ENCODE measurements at regions not wholly inside any gene's neighbourhood (a gene's known extent, or its start where the extent isn't known, plus 50 kb on each side); places are given as distances from the start of the nearest gene placed in this dataset.

DNA sequence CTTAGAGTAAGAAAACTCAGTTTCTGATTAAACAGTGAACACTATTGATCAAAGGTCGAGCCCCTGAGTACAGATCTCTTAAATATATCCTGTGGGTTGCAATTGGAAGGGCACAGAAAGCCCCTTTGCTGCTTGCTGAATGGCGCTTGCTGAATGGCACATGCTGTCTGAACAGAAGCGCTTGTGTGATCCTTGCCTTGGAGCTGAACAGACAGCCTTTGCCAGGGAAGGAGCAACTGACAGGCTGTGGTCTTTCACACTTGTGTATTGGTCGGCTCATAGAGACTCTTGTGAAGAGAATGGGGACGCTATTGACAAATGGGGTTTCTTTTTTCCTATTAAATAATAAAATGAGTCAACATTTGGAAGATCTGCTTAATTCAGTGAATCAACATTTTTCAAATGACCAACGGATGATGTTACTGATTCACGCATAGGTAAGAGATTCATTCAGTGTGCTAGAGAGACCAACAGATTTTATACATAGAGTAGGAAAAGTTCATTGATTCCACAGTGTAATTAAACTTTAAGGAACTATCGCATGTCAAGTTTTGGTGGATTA is 99.4 kb upstream of the TNS3 start:
- Histone ChIP-seq H3K27ac (ENCODE audit: insufficient read depth, low read depth, low read length, poor library complexity, severe bottlenecking) (no peak overlapping the region), H3K27me3 (ENCODE audit: control insufficient read depth, insufficient read depth, low read length, poor library complexity, severe bottlenecking) (no peaks in the 10 kb centered on the region), H3K4me3 (ENCODE audit: insufficient read depth, low read depth, low read length) (no peak overlapping the region), H3K4me1 (ENCODE audit: control insufficient read depth, insufficient read depth, low read length) (peaks cover 22% of the 10 kb centered on the region), H3K36me3 (ENCODE audit: control insufficient read depth, insufficient read depth, low read length) (no peaks in the 10 kb centered on the region), H3K9me3 (ENCODE audit: control insufficient read depth, low read length) (no peaks in the 10 kb centered on the region)
- WGBS, 2 experiments = 78 to 80% methylated on average over 6 to 8 of the region's 8 CpGs

DNA sequence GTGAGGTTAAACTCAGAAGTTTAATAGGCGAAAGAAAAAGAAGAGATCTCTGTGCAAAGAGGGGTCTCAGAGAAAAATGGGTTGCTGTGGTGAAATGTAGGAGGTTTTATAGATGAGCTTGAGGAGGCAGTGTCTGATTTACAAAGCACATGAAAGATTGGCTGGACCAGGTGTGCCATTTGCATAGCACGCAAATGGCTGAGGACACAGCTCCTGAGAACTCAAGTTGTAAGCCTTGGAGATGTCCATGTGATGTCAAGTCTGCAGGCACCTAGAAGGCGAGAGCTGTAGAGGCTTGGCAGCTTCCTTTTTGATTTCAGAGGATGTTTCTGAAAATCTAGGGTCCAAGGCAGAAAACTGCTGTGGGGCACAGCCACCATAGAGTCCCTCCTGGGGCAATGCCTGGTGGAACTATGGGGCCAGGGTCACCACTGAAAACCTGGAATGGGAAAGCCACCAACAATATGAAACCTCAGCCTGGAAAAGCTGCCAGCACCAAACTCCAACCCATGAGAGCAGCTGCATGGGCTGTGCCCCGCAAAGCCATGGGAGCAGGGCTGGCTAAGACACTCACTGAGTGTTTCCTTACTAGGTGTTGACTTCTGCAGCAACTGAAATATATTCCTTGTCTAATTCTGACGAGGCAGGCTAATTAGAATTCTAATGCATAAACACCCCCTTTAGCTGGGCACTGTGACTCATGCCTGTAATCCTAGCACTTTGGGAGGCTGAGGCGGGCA is 96.9 kb upstream of the TNS3 start:
- H3K27ac ChIP-seq (ENCODE audit: insufficient read depth, low read depth, low read length, poor library complexity, severe bottlenecking) = no peak overlapping the region
- H3K4me3 ChIP-seq (ENCODE audit: insufficient read depth, low read depth, low read length) = no peak overlapping the region
- no peaks in the 10 kb centered on the region for H3K9me3 ChIP-seq (ENCODE audit: control insufficient read depth, low read length)
- WGBS, 2 experiments = 90 to 94% methylated on average over 6 of the region's 6 CpGs
- no peaks in the 10 kb centered on the region for H3K36me3 ChIP-seq (ENCODE audit: control insufficient read depth, insufficient read depth, low read length)
- no peaks in the 10 kb centered on the region for H3K27me3 ChIP-seq (ENCODE audit: control insufficient read depth, insufficient read depth, low read length, poor library complexity, severe bottlenecking)
- H3K4me1 ChIP-seq (ENCODE audit: control insufficient read depth, insufficient read depth, low read length) = peaks cover 21% of the 10 kb centered on the region

DNA sequence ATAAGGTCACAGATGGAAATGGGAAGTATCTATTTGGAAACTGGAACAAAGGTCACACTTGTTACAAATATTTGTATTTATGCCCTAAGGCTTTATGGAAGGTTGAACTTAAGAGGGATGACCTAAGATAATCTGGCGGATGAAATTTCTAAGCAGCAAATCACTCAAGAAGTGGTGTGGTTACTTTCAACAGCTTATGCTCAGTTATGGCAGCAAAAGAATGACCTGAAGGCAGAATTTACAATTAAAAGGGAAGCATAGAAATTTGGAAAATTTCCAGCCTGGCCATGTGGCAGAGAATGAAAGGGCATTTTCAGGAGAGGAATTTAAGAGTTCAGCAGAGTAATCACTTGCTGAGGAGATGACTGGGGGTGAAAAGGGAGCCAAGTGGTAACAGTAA is 95.8 kb upstream of the TNS3 start:
- Histone ChIP-seq H3K27ac (ENCODE audit: insufficient read depth, low read depth, low read length, poor library complexity, severe bottlenecking) (no peak overlapping the region), H3K9me3 (ENCODE audit: control insufficient read depth, low read length) (no peaks in the 10 kb centered on the region), H3K4me1 (ENCODE audit: control insufficient read depth, insufficient read depth, low read length) (peaks cover 17% of the 10 kb centered on the region), H3K36me3 (ENCODE audit: control insufficient read depth, insufficient read depth, low read length) (no peaks in the 10 kb centered on the region), H3K27me3 (ENCODE audit: control insufficient read depth, insufficient read depth, low read length, poor library complexity, severe bottlenecking) (no peaks in the 10 kb centered on the region), H3K4me3 (ENCODE audit: insufficient read depth, low read depth, low read length) (no peak overlapping the region)
- WGBS, 2 experiments = 97 to 100% methylated on average over 1 of the region's 1 CpG

DNA sequence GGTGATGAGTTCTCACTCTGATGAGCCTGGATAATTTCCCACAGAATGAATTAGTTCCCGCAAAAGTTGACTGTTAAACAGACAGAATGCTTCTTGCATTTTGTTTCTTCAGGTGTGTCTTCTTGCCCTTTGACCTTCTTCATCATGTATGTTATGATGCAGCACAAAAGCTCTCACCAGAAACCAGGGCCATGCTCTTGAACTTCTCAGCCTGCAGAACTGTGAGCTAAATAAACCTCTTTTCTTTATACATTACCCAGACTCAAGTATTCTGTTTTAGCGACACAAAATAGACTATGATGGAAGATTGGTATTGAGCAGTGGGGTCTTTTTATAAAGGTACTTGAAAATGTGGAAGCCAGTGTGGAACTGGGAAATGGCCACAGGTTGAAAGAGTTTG is 95.2 kb upstream of the TNS3 start:
- H3K36me3 ChIP-seq (ENCODE audit: control insufficient read depth, insufficient read depth, low read length) = no peaks in the 10 kb centered on the region
- H3K4me3 ChIP-seq (ENCODE audit: insufficient read depth, low read depth, low read length) = no peak overlapping the region
- no peaks in the 10 kb centered on the region for H3K9me3 ChIP-seq (ENCODE audit: control insufficient read depth, low read length)
- peaks cover 17% of the 10 kb centered on the region for H3K4me1 ChIP-seq (ENCODE audit: control insufficient read depth, insufficient read depth, low read length)
- WGBS, 2 experiments = 93 to 97% methylated on average over 2 of the region's 2 CpGs
- H3K27ac ChIP-seq (ENCODE audit: insufficient read depth, low read depth, low read length, poor library complexity, severe bottlenecking) = no peak overlapping the region
- no peaks in the 10 kb centered on the region for H3K27me3 ChIP-seq (ENCODE audit: control insufficient read depth, insufficient read depth, low read length, poor library complexity, severe bottlenecking)

DNA sequence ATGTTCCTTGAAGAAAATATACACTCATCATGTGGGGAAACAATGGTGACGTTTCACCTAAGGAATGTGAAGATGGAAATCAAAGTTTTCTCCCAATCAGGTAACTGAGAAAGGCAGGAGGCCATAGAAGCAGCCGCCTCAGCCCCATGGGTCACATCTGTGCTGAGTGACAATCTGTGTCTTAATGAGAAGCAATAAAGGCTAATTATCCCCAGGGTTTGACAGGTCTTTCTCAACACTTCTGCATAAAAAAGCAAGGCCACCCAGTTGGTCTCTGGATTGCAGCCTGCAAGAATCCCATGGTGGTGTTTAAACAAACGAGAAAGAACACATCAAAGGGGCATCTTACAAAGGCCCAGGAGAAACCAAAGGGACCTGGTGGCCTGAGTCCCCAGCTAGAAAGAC is 91.1 kb upstream of the TNS3 start:
- Histone ChIP-seq H3K9me3 (ENCODE audit: control insufficient read depth, low read length) (no peaks in the 10 kb centered on the region), H3K4me1 (ENCODE audit: control insufficient read depth, insufficient read depth, low read length) (no peaks in the 10 kb centered on the region), H3K36me3 (ENCODE audit: control insufficient read depth, insufficient read depth, low read length) (no peaks in the 10 kb centered on the region), H3K27me3 (ENCODE audit: control insufficient read depth, insufficient read depth, low read length, poor library complexity, severe bottlenecking) (no peaks in the 10 kb centered on the region), H3K4me3 (ENCODE audit: insufficient read depth, low read depth, low read length) (no peak overlapping the region), H3K27ac (ENCODE audit: insufficient read depth, low read depth, low read length, poor library complexity, severe bottlenecking) (no peak overlapping the region)
- whole genome bisulfite sequencing, 2 experiments = 0 to 8% methylated on average over 3 of the region's 3 CpGs

DNA sequence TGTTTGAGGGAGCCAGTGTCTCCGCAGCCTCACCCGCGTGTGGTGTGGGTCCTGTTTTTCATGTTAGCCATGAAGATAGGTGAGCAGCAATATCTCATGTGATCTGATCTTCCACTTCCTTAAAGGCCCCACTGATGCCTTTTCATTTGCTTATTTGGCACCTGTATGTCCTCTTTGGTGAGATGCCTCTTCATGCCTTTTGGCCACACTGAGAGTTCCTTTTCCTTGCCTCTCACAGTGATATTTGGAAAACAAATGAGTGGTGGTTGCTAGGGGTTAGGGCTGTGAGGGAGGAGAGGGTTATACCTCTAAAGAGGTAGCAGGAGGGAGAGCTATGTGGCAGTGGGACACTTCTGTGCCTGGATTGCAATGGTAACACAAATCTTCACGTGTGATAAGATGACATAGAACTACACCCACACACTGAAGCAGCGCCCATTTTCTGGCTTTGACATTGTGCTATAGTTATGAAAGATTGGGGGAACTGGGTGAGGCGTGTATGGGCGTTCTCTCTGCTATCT is 90.4 kb upstream of the TNS3 start:
- Histone ChIP-seq H3K4me3 (ENCODE audit: insufficient read depth, low read depth, low read length) (no peak overlapping the region), H3K27ac (ENCODE audit: insufficient read depth, low read depth, low read length, poor library complexity, severe bottlenecking) (no peak overlapping the region), H3K27me3 (ENCODE audit: control insufficient read depth, insufficient read depth, low read length, poor library complexity, severe bottlenecking) (no peaks in the 10 kb centered on the region), H3K36me3 (ENCODE audit: control insufficient read depth, insufficient read depth, low read length) (no peaks in the 10 kb centered on the region), H3K4me1 (ENCODE audit: control insufficient read depth, insufficient read depth, low read length) (no peaks in the 10 kb centered on the region), H3K9me3 (ENCODE audit: control insufficient read depth, low read length) (no peaks in the 10 kb centered on the region)
- 48 to 60% methylated on average over 7 of the region's 7 CpGs for WGBS, 2 experiments

DNA sequence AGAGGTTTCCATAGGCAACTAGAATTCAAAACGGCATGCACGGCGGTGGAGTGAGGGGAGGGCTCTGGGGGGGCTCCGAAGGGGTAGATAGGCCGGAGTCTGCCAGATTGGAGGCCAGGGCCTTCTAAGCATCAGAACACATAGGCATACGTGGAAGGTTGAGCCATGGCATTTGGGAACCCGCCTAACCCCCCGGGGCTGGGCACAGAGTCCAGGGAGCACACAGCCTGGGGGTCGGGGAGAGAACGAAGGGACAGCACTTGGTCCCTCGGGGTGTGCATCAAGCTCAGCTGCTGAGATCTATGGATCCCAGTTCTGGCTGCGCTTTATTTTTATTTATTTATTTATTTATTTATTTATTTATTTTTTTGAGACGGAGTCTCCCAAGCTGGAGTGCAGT is 89.4 kb upstream of the TNS3 start:
- Histone ChIP-seq H3K4me1 (ENCODE audit: control insufficient read depth, insufficient read depth, low read length) (no peaks in the 10 kb centered on the region), H3K4me3 (ENCODE audit: insufficient read depth, low read depth, low read length) (no peak overlapping the region), H3K9me3 (ENCODE audit: control insufficient read depth, low read length) (no peaks in the 10 kb centered on the region), H3K27ac (ENCODE audit: insufficient read depth, low read depth, low read length, poor library complexity, severe bottlenecking) (no peak overlapping the region), H3K27me3 (ENCODE audit: control insufficient read depth, insufficient read depth, low read length, poor library complexity, severe bottlenecking) (no peaks in the 10 kb centered on the region), H3K36me3 (ENCODE audit: control insufficient read depth, insufficient read depth, low read length) (no peaks in the 10 kb centered on the region)
- 95 to 96% methylated on average over 12 of the region's 13 CpGs for WGBS, 2 experiments

DNA sequence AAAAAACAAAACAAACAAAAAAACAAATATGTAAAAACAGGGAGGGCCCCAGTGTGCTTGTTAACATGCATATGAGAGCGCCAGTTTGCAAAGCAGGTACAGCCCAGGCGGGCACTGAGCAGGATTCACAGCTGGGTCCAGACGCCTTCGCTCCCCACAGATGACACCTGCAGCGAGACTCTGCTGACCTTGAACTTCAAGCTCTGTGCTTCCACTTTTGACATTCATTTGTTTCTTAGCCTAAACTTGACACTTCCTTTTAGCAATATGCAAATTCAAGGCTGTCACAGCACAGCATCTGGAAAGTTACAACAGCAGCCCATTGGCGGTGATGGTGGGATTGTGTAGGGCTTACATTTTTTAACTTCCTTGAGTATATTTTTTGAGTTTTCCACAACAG is 88.8 kb upstream of the TNS3 start:
- H3K27me3 ChIP-seq (ENCODE audit: control insufficient read depth, insufficient read depth, low read length, poor library complexity, severe bottlenecking) = no peaks in the 10 kb centered on the region
- no peaks in the 10 kb centered on the region for H3K4me1 ChIP-seq (ENCODE audit: control insufficient read depth, insufficient read depth, low read length)
- no peak overlapping the region for H3K4me3 ChIP-seq (ENCODE audit: insufficient read depth, low read depth, low read length)
- no peak overlapping the region for H3K27ac ChIP-seq (ENCODE audit: insufficient read depth, low read depth, low read length, poor library complexity, severe bottlenecking)
- no peaks in the 10 kb centered on the region for H3K9me3 ChIP-seq (ENCODE audit: control insufficient read depth, low read length)
- H3K36me3 ChIP-seq (ENCODE audit: control insufficient read depth, insufficient read depth, low read length) = no peaks in the 10 kb centered on the region
- WGBS, 2 experiments = 80% methylated on average over 6 of the region's 6 CpGs

DNA sequence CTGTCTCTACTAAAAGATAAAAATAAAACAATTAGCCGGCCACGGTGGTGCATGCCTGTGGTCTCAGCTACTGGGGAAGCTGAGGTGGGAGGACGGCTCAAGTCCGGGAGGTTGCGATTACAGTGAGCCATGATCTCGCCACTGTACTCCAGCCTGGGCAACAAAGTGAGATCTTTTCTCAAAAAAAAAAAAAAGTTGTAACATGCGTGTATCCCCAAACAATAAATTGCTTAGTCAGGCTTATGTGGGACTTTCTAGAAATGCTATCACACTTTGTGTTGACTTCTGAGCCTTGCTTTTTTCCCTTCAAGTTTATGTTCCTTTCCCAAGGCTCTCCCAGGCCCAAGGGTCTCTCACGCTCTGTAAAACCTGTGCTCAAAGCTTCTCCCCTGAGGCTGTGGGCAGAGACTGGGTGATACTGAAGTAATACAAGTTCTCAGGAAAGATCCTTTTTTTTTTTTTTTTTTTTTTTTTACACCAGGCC is 88.0 kb upstream of the TNS3 start:
- H3K4me3 ChIP-seq (ENCODE audit: insufficient read depth, low read depth, low read length) = no peak overlapping the region
- H3K27ac ChIP-seq (ENCODE audit: insufficient read depth, low read depth, low read length, poor library complexity, severe bottlenecking) = no peak overlapping the region

DNA sequence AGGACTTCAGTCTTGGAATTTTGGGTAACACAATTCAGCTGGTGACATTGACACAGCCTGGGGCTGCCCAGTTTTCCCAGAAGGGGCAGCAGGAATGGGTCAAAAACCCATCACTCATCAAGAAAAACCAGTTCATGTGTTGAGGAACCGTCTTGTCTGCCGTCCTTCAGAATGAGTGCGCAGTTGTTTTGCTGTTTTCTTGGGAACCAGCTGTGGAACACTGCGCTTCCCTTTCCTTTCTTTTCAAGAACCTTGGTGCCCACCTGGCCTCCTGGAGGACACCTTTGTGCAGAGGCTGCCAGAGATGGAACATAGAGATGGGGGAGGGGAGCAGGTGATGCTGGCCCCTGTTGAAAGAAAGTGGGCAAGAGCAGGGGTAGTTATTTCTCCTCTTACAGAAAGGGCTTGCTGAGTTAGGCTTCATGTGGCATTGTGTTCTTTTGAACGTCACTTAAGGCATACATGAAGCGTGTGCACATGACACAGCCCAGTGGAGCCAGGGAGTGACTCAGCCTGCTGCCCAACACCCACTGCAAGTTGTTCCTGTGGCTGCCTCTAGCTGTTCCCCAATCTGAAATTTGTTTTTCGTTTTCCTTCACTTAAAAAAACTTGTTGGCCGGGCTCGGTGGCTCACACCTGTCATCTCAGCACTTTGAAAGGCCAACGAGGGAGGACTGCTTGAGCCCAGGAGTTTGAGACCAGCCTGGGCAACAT is 87.4 kb upstream of the TNS3 start:
- Histone ChIP-seq H3K9me3 (ENCODE audit: control insufficient read depth, low read length) (no peaks in the 10 kb centered on the region), H3K4me1 (ENCODE audit: control insufficient read depth, insufficient read depth, low read length) (no peaks in the 10 kb centered on the region), H3K27ac (ENCODE audit: insufficient read depth, low read depth, low read length, poor library complexity, severe bottlenecking) (no peak overlapping the region), H3K36me3 (ENCODE audit: control insufficient read depth, insufficient read depth, low read length) (no peaks in the 10 kb centered on the region), H3K27me3 (ENCODE audit: control insufficient read depth, insufficient read depth, low read length, poor library complexity, severe bottlenecking) (no peaks in the 10 kb centered on the region), H3K4me3 (ENCODE audit: insufficient read depth, low read depth, low read length) (no peak overlapping the region)
- WGBS, 2 experiments = 83 to 85% methylated on average over 10 of the region's 10 CpGs

More for the DNA sequence above, 88.0 kb upstream of the TNS3 start:
- Histone ChIP-seq H3K27me3 (ENCODE audit: control insufficient read depth, insufficient read depth, low read length, poor library complexity, severe bottlenecking) (no peaks in the 10 kb centered on the region), H3K9me3 (ENCODE audit: control insufficient read depth, low read length) (no peaks in the 10 kb centered on the region), H3K4me1 (ENCODE audit: control insufficient read depth, insufficient read depth, low read length) (no peaks in the 10 kb centered on the region), H3K36me3 (ENCODE audit: control insufficient read depth, insufficient read depth, low read length) (no peaks in the 10 kb centered on the region)
- WGBS, 2 experiments = 82 to 84% methylated on average over 8 of the region's 8 CpGs

All from ectodermal cell (in vitro differentiated cells).